GM23338 (cell line): ENCODE measurements at regions not wholly inside any gene's neighbourhood (a gene's known extent, or its start where the extent isn't known, plus 50 kb on each side); places are given as distances from the start of the nearest gene placed in this dataset.

Source experiments
- ATAC-seq: fragments of 200-7000 bp; cut with Tn5 transposase; 3 replicates; pipeline ENCODE4 v1.9.1; 2020
- DNase-seq: peaks from one replicate; pipeline ENCODE4 v3.0.0-alpha.2; 2015; ENCODE audit warnings: low spot score
- H2AFZ ChIP-seq: fragments of 200-600 bp; sonication (generic); 2 replicates; pipeline ENCODE4 v1.8.0; 2016; ENCODE audit warnings: antibody characterized with exemption, mild to moderate bottlenecking, moderate library complexity
- H3F3A ChIP-seq: fragments of 200-600 bp; sonication (generic); replicated peaks from 2 replicates; pipeline ENCODE4 v1.8.0; 2017; ENCODE audit warnings: antibody characterized with exemption, mixed run types, low read depth
- H3K27ac ChIP-seq: fragments of 200-600 bp; sonication (generic); 2 replicates; pipeline ENCODE4 v1.6.1; 2016; ENCODE audit warnings: low read depth
- H3K27me3 ChIP-seq: fragments of 200-600 bp; sonication (generic); 2 replicates; pipeline ENCODE4 v1.8.0; 2016; ENCODE audit warnings: mild to moderate bottlenecking, mixed run types, moderate library complexity; ENCODE audit not compliant: insufficient read depth
- H3K36me3 ChIP-seq: fragments of 200-600 bp; sonication (generic); 2 replicates; pipeline ENCODE4 v1.8.0; 2016; ENCODE audit warnings: mild to moderate bottlenecking; ENCODE audit not compliant: insufficient read depth
- H3K4me1 ChIP-seq: fragments of 200-600 bp; sonication (generic); 2 replicates; pipeline ENCODE4 v1.8.0; 2016; ENCODE audit warnings: mild to moderate bottlenecking, moderate library complexity; ENCODE audit not compliant: insufficient read depth
- H3K4me2 ChIP-seq: fragments of 200-600 bp; sonication (generic); 2 replicates; pipeline ENCODE4 v1.7.1; 2017; ENCODE audit warnings: mixed run types
- H3K4me3 ChIP-seq: fragments of 200-600 bp; sonication (generic); 2 replicates; pipeline ENCODE4 v1.6.1; 2016; ENCODE audit warnings: mixed run types
- H3K79me2 ChIP-seq: fragments of 200-600 bp; sonication (generic); replicated peaks from 2 replicates; pipeline ENCODE4 v1.8.0; 2017; ENCODE audit warnings: mild to moderate bottlenecking; ENCODE audit not compliant: insufficient read depth
- H3K9me2 ChIP-seq: fragments of 200-600 bp; sonication (generic); 2 replicates; pipeline ENCODE4 v1.8.0; 2017; ENCODE audit not compliant: insufficient read depth
- H4K20me1 ChIP-seq: fragments of 200-600 bp; sonication (generic); replicated peaks from 2 replicates; pipeline ENCODE4 v1.8.0; 2017; ENCODE audit warnings: mild to moderate bottlenecking; ENCODE audit not compliant: insufficient read depth
- H3K27ac Mint-ChIP-seq: 2 replicates; pipeline ENCODE4 v1.8.0; 2020; ENCODE audit warnings: inconsistent platforms, mild to moderate bottlenecking, moderate library complexity, mixed read lengths
- H3K27me3 Mint-ChIP-seq: 3 replicates; pipeline ENCODE4 v1.8.0; 2022; ENCODE audit warnings: low read depth, mild to moderate bottlenecking, moderate library complexity, mixed read lengths, inconsistent platforms; ENCODE audit not compliant: insufficient read depth, poor library complexity
- H3K36me3 Mint-ChIP-seq: 3 replicates; pipeline ENCODE4 v1.8.0; 2021; ENCODE audit warnings: low read depth, mild to moderate bottlenecking, inconsistent platforms, moderate library complexity, mixed read lengths
- H3K4me1 Mint-ChIP-seq: 3 replicates; pipeline ENCODE4 v1.8.0; 2020; ENCODE audit warnings: mild to moderate bottlenecking, inconsistent platforms, mixed read lengths
- H3K4me3 Mint-ChIP-seq: 3 replicates; pipeline ENCODE4 v1.8.0; 2021; ENCODE audit warnings: moderate library complexity, mild to moderate bottlenecking, inconsistent platforms, mixed read lengths
- H3K9me3 Mint-ChIP-seq: 3 replicates; pipeline ENCODE4 v1.8.0; 2020; ENCODE audit warnings: moderate library complexity, mild to moderate bottlenecking, inconsistent platforms, mixed read lengths
- CREB1 ChIP-seq: fragments of 250-450 bp; sonication (Bioruptor Pico); IDR thresholded peaks from 2 replicates; pipeline ENCODE4 v1.5.0; 2020; ENCODE audit warnings: low read depth, mild to moderate bottlenecking, moderate library complexity
- EZH2 ChIP-seq: fragments of 200-600 bp; sonication (generic); IDR thresholded peaks from one replicate; pipeline ENCODE4 v1.8.0; 2017; ENCODE audit warnings: antibody characterized with exemption, mild to moderate bottlenecking, low read depth; ENCODE audit not compliant: unreplicated experiment
- EZH2phosphoT487 ChIP-seq: fragments of 200-600 bp; sonication (generic); IDR thresholded peaks from one replicate; pipeline ENCODE4 v1.8.1; 2018; ENCODE audit warnings: antibody characterized with exemption; ENCODE audit not compliant: unreplicated experiment
- JUNB ChIP-seq: IDR thresholded peaks from one replicate; pipeline ENCODE4 v1.6.1; 2016; ENCODE audit warnings: antibody characterized with exemption; ENCODE audit not compliant: unreplicated experiment
- NANOG ChIP-seq: IDR thresholded peaks from 2 replicates; pipeline ENCODE4 v1.6.1; 2016; ENCODE audit warnings: antibody characterized with exemption, borderline replicate concordance
- POLR2AphosphoS5 ChIP-seq: IDR thresholded peaks from 2 replicates; pipeline ENCODE4 v1.6.1; 2016; ENCODE audit warnings: antibody characterized with exemption, low read depth
- STAT1 ChIP-seq: IDR thresholded peaks from one replicate; pipeline ENCODE4 v1.6.1; 2016; ENCODE audit warnings: antibody characterized with exemption; ENCODE audit not compliant: unreplicated experiment
- ZNF114 ChIP-seq: fragments of 250-450 bp; sonication (Bioruptor Pico); IDR thresholded peaks from 2 replicates; pipeline ENCODE4 v1.5.0; 2020; ENCODE audit warnings: mild to moderate bottlenecking, moderate library complexity
- ZNF331 ChIP-seq: fragments of 250-450 bp; sonication (Bioruptor Pico); IDR thresholded peaks from 2 replicates; pipeline ENCODE4 v1.5.0; 2020; ENCODE audit warnings: low read depth, mild to moderate bottlenecking, moderate library complexity
- TF ChIP-seq, protein P1 (sequence below): IDR thresholded peaks from 2 replicates; pipeline ENCODE4 v1.6.1; 2016; ENCODE audit warnings: antibody characterized with exemption
- TF ChIP-seq, protein P2 (sequence below), 2 experiments: fragments of 200-600 bp in 1 of 2; sonication (generic) in 1 of 2; conservative IDR thresholded peaks; 2 replicates each; pipeline versions ENCODE4 v1.5.1 to v1.6.1; 2016 to 2017; ENCODE audit warnings: antibody characterized with exemption in 2 of 2, low read depth in 2 of 2, mild to moderate bottlenecking in 2 of 2, moderate library complexity in 1 of 2
- TF ChIP-seq, protein P3 (sequence below): fragments of 250-450 bp; sonication (Bioruptor Pico); IDR thresholded peaks from 2 replicates; pipeline ENCODE4 v1.5.0; 2020; ENCODE audit warnings: mild to moderate bottlenecking, moderate library complexity
- TF ChIP-seq, protein P4 (sequence below): IDR thresholded peaks from one replicate; pipeline ENCODE4 v1.6.1; 2018; ENCODE audit warnings: antibody characterized with exemption; ENCODE audit not compliant: unreplicated experiment

DNA sequence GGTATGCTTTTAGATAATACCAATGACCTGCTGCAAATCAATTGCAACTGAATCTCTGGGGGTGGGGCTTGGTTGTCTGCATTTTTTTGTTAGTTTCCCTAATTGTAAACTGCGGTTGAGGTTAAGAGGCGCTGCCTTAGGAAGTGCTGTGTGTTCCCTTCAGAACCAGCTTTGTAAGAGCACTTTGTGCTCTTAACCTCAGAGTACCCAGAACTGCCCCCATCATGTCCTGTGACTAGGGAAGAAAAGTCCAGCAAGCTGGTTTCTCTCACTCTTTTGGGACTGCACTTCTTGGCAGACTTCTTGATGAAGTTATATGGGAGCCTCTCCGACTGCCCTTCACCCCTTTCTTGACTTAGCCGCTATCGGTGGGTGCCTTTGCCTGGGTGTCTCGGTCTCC is 245.5 kb upstream of the CXCR4 start:
- no peak for TF ChIP-seq ZNF331 (CRISPR knock-in tag)
- no peak for TF ChIP-seq NANOG
- TF ChIP-seq, protein P1, sequence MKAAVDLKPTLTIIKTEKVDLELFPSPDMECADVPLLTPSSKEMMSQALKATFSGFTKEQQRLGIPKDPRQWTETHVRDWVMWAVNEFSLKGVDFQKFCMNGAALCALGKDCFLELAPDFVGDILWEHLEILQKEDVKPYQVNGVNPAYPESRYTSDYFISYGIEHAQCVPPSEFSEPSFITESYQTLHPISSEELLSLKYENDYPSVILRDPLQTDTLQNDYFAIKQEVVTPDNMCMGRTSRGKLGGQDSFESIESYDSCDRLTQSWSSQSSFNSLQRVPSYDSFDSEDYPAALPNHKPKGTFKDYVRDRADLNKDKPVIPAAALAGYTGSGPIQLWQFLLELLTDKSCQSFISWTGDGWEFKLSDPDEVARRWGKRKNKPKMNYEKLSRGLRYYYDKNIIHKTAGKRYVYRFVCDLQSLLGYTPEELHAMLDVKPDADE: no peak
- no peak for TF ChIP-seq POLR2AphosphoS5
- no peak for TF ChIP-seq STAT1
- TF ChIP-seq ZNF114: no peak
- TF ChIP-seq EZH2phosphoT487: no peak
- TF ChIP-seq, protein P2, sequence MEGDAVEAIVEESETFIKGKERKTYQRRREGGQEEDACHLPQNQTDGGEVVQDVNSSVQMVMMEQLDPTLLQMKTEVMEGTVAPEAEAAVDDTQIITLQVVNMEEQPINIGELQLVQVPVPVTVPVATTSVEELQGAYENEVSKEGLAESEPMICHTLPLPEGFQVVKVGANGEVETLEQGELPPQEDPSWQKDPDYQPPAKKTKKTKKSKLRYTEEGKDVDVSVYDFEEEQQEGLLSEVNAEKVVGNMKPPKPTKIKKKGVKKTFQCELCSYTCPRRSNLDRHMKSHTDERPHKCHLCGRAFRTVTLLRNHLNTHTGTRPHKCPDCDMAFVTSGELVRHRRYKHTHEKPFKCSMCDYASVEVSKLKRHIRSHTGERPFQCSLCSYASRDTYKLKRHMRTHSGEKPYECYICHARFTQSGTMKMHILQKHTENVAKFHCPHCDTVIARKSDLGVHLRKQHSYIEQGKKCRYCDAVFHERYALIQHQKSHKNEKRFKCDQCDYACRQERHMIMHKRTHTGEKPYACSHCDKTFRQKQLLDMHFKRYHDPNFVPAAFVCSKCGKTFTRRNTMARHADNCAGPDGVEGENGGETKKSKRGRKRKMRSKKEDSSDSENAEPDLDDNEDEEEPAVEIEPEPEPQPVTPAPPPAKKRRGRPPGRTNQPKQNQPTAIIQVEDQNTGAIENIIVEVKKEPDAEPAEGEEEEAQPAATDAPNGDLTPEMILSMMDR (conservative IDR thresholded peaks at IDR 0.05; ENCODE audit: low read depth in 2 of 2): no peak
- TF ChIP-seq, protein P3, sequence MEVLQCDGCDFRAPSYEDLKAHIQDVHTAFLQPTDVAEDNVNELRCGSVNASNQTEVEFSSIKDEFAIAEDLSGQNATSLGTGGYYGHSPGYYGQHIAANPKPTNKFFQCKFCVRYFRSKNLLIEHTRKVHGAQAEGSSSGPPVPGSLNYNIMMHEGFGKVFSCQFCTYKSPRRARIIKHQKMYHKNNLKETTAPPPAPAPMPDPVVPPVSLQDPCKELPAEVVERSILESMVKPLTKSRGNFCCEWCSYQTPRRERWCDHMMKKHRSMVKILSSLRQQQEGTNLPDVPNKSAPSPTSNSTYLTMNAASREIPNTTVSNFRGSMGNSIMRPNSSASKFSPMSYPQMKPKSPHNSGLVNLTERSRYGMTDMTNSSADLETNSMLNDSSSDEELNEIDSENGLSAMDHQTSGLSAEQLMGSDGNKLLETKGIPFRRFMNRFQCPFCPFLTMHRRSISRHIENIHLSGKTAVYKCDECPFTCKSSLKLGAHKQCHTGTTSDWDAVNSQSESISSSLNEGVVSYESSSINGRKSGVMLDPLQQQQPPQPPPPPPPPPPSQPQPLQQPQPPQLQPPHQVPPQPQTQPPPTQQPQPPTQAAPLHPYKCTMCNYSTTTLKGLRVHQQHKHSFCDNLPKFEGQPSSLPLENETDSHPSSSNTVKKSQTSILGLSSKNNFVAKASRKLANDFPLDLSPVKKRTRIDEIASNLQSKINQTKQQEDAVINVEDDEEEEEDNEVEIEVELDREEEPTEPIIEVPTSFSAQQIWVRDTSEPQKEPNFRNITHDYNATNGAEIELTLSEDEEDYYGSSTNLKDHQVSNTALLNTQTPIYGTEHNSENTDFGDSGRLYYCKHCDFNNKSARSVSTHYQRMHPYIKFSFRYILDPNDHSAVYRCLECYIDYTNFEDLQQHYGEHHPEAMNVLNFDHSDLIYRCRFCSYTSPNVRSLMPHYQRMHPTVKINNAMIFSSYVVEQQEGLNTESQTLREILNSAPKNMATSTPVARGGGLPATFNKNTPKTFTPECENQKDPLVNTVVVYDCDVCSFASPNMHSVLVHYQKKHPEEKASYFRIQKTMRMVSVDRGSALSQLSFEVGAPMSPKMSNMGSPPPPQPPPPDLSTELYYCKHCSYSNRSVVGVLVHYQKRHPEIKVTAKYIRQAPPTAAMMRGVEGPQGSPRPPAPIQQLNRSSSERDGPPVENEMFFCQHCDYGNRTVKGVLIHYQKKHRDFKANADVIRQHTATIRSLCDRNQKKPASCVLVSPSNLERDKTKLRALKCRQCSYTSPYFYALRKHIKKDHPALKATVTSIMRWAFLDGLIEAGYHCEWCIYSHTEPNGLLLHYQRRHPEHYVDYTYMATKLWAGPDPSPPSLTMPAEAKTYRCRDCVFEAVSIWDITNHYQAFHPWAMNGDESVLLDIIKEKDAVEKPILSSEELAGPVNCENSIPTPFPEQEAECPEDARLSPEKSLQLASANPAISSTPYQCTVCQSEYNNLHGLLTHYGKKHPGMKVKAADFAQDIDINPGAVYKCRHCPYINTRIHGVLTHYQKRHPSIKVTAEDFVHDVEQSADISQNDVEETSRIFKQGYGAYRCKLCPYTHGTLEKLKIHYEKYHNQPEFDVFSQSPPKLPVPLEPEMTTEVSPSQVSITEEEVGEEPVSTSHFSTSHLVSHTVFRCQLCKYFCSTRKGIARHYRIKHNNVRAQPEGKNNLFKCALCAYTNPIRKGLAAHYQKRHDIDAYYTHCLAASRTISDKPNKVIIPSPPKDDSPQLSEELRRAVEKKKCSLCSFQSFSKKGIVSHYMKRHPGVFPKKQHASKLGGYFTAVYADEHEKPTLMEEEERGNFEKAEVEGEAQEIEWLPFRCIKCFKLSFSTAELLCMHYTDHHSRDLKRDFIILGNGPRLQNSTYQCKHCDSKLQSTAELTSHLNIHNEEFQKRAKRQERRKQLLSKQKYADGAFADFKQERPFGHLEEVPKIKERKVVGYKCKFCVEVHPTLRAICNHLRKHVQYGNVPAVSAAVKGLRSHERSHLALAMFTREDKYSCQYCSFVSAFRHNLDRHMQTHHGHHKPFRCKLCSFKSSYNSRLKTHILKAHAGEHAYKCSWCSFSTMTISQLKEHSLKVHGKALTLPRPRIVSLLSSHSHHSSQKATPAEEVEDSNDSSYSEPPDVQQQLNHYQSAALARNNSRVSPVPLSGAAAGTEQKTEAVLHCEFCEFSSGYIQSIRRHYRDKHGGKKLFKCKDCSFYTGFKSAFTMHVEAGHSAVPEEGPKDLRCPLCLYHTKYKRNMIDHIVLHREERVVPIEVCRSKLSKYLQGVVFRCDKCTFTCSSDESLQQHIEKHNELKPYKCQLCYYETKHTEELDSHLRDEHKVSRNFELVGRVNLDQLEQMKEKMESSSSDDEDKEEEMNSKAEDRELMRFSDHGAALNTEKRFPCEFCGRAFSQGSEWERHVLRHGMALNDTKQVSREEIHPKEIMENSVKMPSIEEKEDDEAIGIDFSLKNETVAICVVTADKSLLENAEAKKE (CRISPR knock-in tag): no peak
- TF ChIP-seq, protein P4, sequence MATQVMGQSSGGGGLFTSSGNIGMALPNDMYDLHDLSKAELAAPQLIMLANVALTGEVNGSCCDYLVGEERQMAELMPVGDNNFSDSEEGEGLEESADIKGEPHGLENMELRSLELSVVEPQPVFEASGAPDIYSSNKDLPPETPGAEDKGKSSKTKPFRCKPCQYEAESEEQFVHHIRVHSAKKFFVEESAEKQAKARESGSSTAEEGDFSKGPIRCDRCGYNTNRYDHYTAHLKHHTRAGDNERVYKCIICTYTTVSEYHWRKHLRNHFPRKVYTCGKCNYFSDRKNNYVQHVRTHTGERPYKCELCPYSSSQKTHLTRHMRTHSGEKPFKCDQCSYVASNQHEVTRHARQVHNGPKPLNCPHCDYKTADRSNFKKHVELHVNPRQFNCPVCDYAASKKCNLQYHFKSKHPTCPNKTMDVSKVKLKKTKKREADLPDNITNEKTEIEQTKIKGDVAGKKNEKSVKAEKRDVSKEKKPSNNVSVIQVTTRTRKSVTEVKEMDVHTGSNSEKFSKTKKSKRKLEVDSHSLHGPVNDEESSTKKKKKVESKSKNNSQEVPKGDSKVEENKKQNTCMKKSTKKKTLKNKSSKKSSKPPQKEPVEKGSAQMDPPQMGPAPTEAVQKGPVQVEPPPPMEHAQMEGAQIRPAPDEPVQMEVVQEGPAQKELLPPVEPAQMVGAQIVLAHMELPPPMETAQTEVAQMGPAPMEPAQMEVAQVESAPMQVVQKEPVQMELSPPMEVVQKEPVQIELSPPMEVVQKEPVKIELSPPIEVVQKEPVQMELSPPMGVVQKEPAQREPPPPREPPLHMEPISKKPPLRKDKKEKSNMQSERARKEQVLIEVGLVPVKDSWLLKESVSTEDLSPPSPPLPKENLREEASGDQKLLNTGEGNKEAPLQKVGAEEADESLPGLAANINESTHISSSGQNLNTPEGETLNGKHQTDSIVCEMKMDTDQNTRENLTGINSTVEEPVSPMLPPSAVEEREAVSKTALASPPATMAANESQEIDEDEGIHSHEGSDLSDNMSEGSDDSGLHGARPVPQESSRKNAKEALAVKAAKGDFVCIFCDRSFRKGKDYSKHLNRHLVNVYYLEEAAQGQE: no peak
- no peak for TF ChIP-seq JUNB
- no peak for TF ChIP-seq EZH2
- TF ChIP-seq CREB1 (CRISPR knock-in tag): no peak
- ATAC-seq: peak; percentile 32; the same call in 1 of the 3 replicates
- Histone ChIP-seq H3F3A (no peaks in the 10 kb centered on the region), H3K27me3 (no peaks in the 10 kb centered on the region), H3K27ac (no peak overlapping the region), H3K9me2 (peaks cover 5% of the 10 kb centered on the region; the same call in 1 of the 2 replicates), H3K4me2 (no peak overlapping the region), H2AFZ (peak overlapping the region; percentile 87), H4K20me1 (no peaks in the 10 kb centered on the region), H3K36me3 (no peaks in the 10 kb centered on the region; the same call in 1 of the 2 replicates), H3K4me1 (0 out of 2 replicates have a peak, but pooled peaks cover 4% of the 10 kb centered on the region), H3K4me3 (no peak overlapping the region), H3K79me2 (no peaks in the 10 kb centered on the region)
- Mint-ChIP-seq H3K27ac (no peak overlapping the region), H3K4me1 (peaks cover 4% of the 10 kb centered on the region; the same call in 1 of the 3 replicates), H3K36me3 (no peaks in the 10 kb centered on the region), H3K27me3 (no peaks in the 10 kb centered on the region), H3K4me3 (no peak overlapping the region), H3K9me3 (no peaks in the 10 kb centered on the region; the same call in 2 of the 3 replicates)
- DNase-seq: no peak
